Esophagus muscularis mucosa (tissue), 4 donors: ENCODE measurements at regions not wholly inside any gene's neighbourhood (a gene's known extent, or its start where the extent isn't known, plus 50 kb on each side); places are given as distances from the start of the nearest gene placed in this dataset.

Experiments used
- DNase-seq: peaks from one replicate; pipeline ENCODE4 v3.0.0-alpha.2; 2017; ENCODE audit errors: extremely low spot score
- H3K27ac ChIP-seq, 4 donors: fragments of 200-600 bp; sonication (generic); replicated peaks in 1 of 4; 1 replicate in 3 of 4; 2 replicates in 1 of 4; pipeline ENCODE4 v1.5.1; 2016 to 2019; ENCODE audit warnings: mild to moderate bottlenecking in 1 of 4
- H3K27me3 ChIP-seq, 4 donors: fragments of 200-600 bp; sonication (generic); one replicate each; pipeline versions ENCODE4 v1.5.1 to v1.6.0; 2016 to 2019
- H3K36me3 ChIP-seq, 4 donors: fragments of 200-600 bp; sonication (generic); one replicate each; pipeline ENCODE4 v1.5.1; 2016 to 2019
- H3K4me1 ChIP-seq, 4 donors: fragments of 200-600 bp; sonication (generic); one replicate each; pipeline ENCODE4 v1.5.1; 2016 to 2019
- H3K4me3 ChIP-seq, 4 donors: fragments of 200-600 bp; sonication (generic); 1 replicate in 2 of 4; 2 replicates in 2 of 4; pipeline ENCODE4 v1.5.1; 2016 to 2019; ENCODE audit warnings: mild to moderate bottlenecking in 4 of 4, moderate library complexity in 1 of 4
- H3K9me3 ChIP-seq, 4 donors: fragments of 200-600 bp; sonication (generic); 1 replicate in 3 of 4; 2 replicates in 1 of 4; pipeline ENCODE4 v1.5.1; 2016 to 2019
- EP300 ChIP-seq: sonication (generic); formaldehyde crosslinking; IDR thresholded peaks from one replicate; pipeline ENCODE4 v1.6.1; 2017; ENCODE audit warnings: antibody characterized with exemption
- POLR2A ChIP-seq: fragments of 450-650 bp; IDR thresholded peaks from one replicate; pipeline ENCODE4 v1.6.1; 2017; ENCODE audit warnings: antibody characterized with exemption, moderate library complexity, mild to moderate bottlenecking, low read depth
- POLR2AphosphoS5 ChIP-seq, 2 donors: sonication (generic); formaldehyde crosslinking; IDR thresholded peaks; one replicate each; pipeline ENCODE4 v1.6.1; 2017; ENCODE audit warnings: antibody characterized with exemption in 2 of 2
- WGBS: methylation state at CpG from one replicate; pipeline ENCODE4 v1.1.5; 2018; 5-methylcytosine and 5-hydroxymethylcytosine counted together
- intact Hi-C: fragments of 100-400 bp; cut with DNase I; formaldehyde crosslinking; loops from one replicate; pipeline ENCODE4 v1.15.1; 2023
- TF ChIP-seq, protein P1 (sequence below), 3 experiments: fragments of 200-600 bp in 2 of 3; fragments of 450-650 bp in 1 of 3; sonication (generic) in 2 of 3; IDR thresholded peaks; one replicate each; pipeline ENCODE4 v1.5.1; 2017 to 2019; ENCODE audit warnings: antibody characterized with exemption in 3 of 3, mild to moderate bottlenecking in 2 of 3, moderate library complexity in 1 of 3

- TF ChIP-seq, protein P1, sequence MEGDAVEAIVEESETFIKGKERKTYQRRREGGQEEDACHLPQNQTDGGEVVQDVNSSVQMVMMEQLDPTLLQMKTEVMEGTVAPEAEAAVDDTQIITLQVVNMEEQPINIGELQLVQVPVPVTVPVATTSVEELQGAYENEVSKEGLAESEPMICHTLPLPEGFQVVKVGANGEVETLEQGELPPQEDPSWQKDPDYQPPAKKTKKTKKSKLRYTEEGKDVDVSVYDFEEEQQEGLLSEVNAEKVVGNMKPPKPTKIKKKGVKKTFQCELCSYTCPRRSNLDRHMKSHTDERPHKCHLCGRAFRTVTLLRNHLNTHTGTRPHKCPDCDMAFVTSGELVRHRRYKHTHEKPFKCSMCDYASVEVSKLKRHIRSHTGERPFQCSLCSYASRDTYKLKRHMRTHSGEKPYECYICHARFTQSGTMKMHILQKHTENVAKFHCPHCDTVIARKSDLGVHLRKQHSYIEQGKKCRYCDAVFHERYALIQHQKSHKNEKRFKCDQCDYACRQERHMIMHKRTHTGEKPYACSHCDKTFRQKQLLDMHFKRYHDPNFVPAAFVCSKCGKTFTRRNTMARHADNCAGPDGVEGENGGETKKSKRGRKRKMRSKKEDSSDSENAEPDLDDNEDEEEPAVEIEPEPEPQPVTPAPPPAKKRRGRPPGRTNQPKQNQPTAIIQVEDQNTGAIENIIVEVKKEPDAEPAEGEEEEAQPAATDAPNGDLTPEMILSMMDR (IDR thresholded peaks at IDR 0.05): no peak
- no peak for TF ChIP-seq EP300
- TF ChIP-seq POLR2AphosphoS5 (IDR thresholded peaks at IDR 0.05): no peak
- TF ChIP-seq POLR2A: no peak
- intact Hi-C loops: no loop called here
- 85% methylated on average over 4 of the region's 4 CpGs for WGBS
These were observed 107.9 kb downstream of the IRS2 start for GRCh38 chr13:109678459-109678858.

GRCh38 chr13:109677206-109677605 lies 109.2 kb downstream of the IRS2 start:
- H3K4me3 ChIP-seq: no peak overlapping the region
- 77% methylated on average over 5 of the region's 5 CpGs for WGBS
- peaks cover 0 to 4% (median 0%) of the 10 kb centered on the region in 4 donors for H3K27me3 ChIP-seq
- intact Hi-C loops: no loop called here
- H3K27ac ChIP-seq: no peak overlapping the region
- no peaks in the 10 kb centered on the region for H3K36me3 ChIP-seq
- H3K9me3 ChIP-seq: no peaks in the 10 kb centered on the region
- no peak for TF ChIP-seq POLR2AphosphoS5 (IDR thresholded peaks at IDR 0.05)
- TF ChIP-seq, protein P1 (IDR thresholded peaks at IDR 0.05): no peak
- TF ChIP-seq POLR2A: no peak
- TF ChIP-seq EP300: no peak
- peaks cover 0 to 10% (median 0%) of the 10 kb centered on the region in 4 donors for H3K4me1 ChIP-seq
- DNase-seq: peak; percentile 77

More at GRCh38 chr13:109678459-109678858, 107.9 kb downstream of the IRS2 start:
- H3K27ac ChIP-seq: no peak overlapping the region
- no peaks in the 10 kb centered on the region for H3K9me3 ChIP-seq
- H3K27me3 ChIP-seq: peaks cover 0 to 4% (median 0%) of the 10 kb centered on the region in 4 donors
- no peak overlapping the region for H3K4me3 ChIP-seq
- peaks cover 0 to 1% (median 0%) of the 10 kb centered on the region in 4 donors for H3K4me1 ChIP-seq
- peak; percentile 31 for DNase-seq
- H3K36me3 ChIP-seq: no peaks in the 10 kb centered on the region

DNA sequence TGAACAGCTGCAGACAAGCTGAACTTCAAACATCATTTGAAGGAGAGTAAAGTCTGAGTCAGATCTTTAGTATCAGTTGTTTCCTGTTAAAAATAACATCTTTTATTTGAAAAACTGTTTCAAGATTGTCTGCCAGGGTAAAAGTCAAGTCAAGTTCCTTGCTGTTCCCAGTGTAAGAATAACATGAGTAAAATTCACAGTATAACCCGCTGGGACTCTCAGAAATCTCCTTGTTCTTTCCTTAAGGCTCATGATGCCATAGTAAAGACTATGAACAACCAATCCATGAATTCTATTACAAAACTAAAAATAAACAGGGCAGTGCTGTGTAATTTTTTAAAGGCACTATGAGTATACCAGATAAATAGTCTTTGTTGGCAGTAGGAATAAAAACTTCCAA lies 112.9 kb downstream of the IRS2 start:
- H3K27ac ChIP-seq: no peak overlapping the region
- no peaks in the 10 kb centered on the region for H3K36me3 ChIP-seq
- WGBS: 92% methylated on average over 1 of the region's 1 CpG
- H3K9me3 ChIP-seq: no peaks in the 10 kb centered on the region
- H3K27me3 ChIP-seq: peaks cover 0 to 4% (median 0%) of the 10 kb centered on the region in 4 donors
- H3K4me1 ChIP-seq: peaks cover 0 to 10% (median 1%) of the 10 kb centered on the region in 4 donors
- TF ChIP-seq POLR2A: no peak
- no peak for TF ChIP-seq EP300
- no peak for TF ChIP-seq POLR2AphosphoS5 (IDR thresholded peaks at IDR 0.05)
- TF ChIP-seq, protein P1 (IDR thresholded peaks at IDR 0.05): no peak
- intact Hi-C loops: no loop called here
- H3K4me3 ChIP-seq: no peak overlapping the region
- no peak for DNase-seq

- no peak overlapping the region for H3K27ac ChIP-seq
- H3K27me3 ChIP-seq: peaks cover 0 to 4% (median 0%) of the 10 kb centered on the region in 4 donors
- H3K4me1 ChIP-seq: peaks cover 0 to 10% (median 1%) of the 10 kb centered on the region in 4 donors
- intact Hi-C loops: no loop called here
- TF ChIP-seq POLR2A (no peak), EP300 (no peak), POLR2AphosphoS5 (IDR thresholded peaks at IDR 0.05) (no peak)
- TF ChIP-seq, protein P1 (IDR thresholded peaks at IDR 0.05): no peak
- peak; percentile 21 for DNase-seq
- 59% methylated on average over 2 of the region's 2 CpGs for WGBS
- H3K9me3 ChIP-seq: no peaks in the 10 kb centered on the region
- no peaks in the 10 kb centered on the region for H3K36me3 ChIP-seq
- no peak overlapping the region for H3K4me3 ChIP-seq
These were observed 113.8 kb downstream of the IRS2 start for GRCh38 chr13:109672545-109672944.

- WGBS: 80% methylated on average over 4 of the region's 4 CpGs
- Histone ChIP-seq H3K27ac (no peak overlapping the region), H3K9me3 (no peaks in the 10 kb centered on the region), H3K4me3 (no peak overlapping the region), H3K36me3 (no peaks in the 10 kb centered on the region), H3K4me1 (peaks cover 0 to 10% (median 1%) of the 10 kb centered on the region in 4 donors), H3K27me3 (peaks cover 0 to under 1% (median 0%) of the 10 kb centered on the region in 4 donors)
- peak; percentile 37 for DNase-seq
- intact Hi-C loops: no loop called here
- TF ChIP-seq EP300 (no peak), POLR2A (no peak), POLR2AphosphoS5 (IDR thresholded peaks at IDR 0.05) (no peak)
- TF ChIP-seq, protein P1 (IDR thresholded peaks at IDR 0.05): no peak
These were observed 114.5 kb downstream of the IRS2 start for GRCh38 chr13:109671919-109672318.
